ENCODE measurements at regions not wholly inside any gene's neighbourhood (a gene's known extent, or its start where the extent isn't known, plus 50 kb on each side); places are given as distances from the start of the nearest gene placed in this dataset.

DNA sequence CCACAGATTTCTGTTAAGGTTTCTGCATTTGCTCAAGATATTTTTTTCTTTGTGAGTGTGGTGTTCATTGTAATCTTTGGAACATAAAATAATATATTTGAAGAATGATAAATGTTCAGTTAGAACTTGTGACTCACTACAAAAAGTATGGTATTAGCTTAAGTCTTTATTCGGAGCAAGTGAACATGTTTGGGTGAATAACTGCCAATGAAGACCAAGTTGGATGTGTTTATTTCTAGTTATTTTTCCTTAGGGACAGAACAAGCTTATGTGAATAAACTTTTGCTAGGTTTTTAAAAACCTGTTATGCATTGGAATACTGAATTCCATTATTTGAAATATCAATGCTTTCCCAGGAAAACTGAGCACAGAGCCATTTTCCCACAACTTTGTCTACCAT is 418.6 kb downstream of the SLCO4C1 start:
- no peaks in the 10 kb centered on the region for H3K9me3 ChIP-seq (ENCODE audit: control insufficient read depth, low read depth, low read length)
- no peak for DNase-seq
- H3K27me3 ChIP-seq (ENCODE audit: control insufficient read depth, insufficient read depth, low read length): no peaks in the 10 kb centered on the region
- no peaks in the 10 kb centered on the region for H3K4me1 ChIP-seq (ENCODE audit: control insufficient read depth, insufficient read depth, low read length)
- H3K27ac ChIP-seq (ENCODE audit: low read length): no peak overlapping the region
- H3K4me3 ChIP-seq (ENCODE audit: low read length): no peak overlapping the region
- no peaks in the 10 kb centered on the region for H3K36me3 ChIP-seq (ENCODE audit: control insufficient read depth, insufficient read depth, low read length)
- 91% methylated on average over 1 of the region's 1 CpG for WGBS (ENCODE audit: insufficient coverage, low lambda C conversion rate)

GRCh38 chr5:101866473-101866872 is 429.6 kb downstream of the SLCO4C1 start:
- H3K27me3 ChIP-seq (ENCODE audit: control insufficient read depth, insufficient read depth, low read length): no peaks in the 10 kb centered on the region
- H3K36me3 ChIP-seq (ENCODE audit: control insufficient read depth, insufficient read depth, low read length): no peaks in the 10 kb centered on the region
- no peak overlapping the region for H3K27ac ChIP-seq (ENCODE audit: low read length)
- whole genome bisulfite sequencing (ENCODE audit: insufficient coverage, low lambda C conversion rate): 80% methylated on average over 1 of the region's 1 CpG
- H3K9me3 ChIP-seq (ENCODE audit: control insufficient read depth, low read depth, low read length): no peaks in the 10 kb centered on the region
- no peaks in the 10 kb centered on the region for H3K4me1 ChIP-seq (ENCODE audit: control insufficient read depth, insufficient read depth, low read length)
- H3K4me3 ChIP-seq (ENCODE audit: low read length): no peak overlapping the region
- DNase-seq: no peak

DNA sequence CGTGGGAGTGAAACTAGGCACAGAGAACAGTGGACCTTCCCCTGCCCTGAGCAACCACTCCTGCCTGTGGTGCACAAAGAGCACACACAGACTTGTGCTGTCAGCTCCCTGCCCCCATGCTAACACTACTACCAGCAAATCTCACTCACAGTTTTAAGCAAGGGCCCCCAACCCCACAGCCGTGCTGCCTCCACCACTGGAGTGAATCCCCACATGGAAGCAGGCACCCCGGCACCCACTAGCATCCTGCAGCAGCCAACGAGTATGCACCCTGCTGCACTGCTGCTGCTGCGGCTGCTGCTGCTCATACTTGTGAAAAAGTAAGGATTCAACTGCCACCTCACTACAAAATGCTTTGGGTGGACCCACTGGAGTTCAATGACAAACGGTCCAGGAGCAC is 435.5 kb downstream of the SLCO4C1 start:
- H3K36me3 ChIP-seq (ENCODE audit: control insufficient read depth, insufficient read depth, low read length): no peaks in the 10 kb centered on the region
- H3K9me3 ChIP-seq (ENCODE audit: control insufficient read depth, low read depth, low read length): no peaks in the 10 kb centered on the region
- H3K4me1 ChIP-seq (ENCODE audit: control insufficient read depth, insufficient read depth, low read length): no peaks in the 10 kb centered on the region
- no CpG with 5 or more reads among the region's 6 CpGs for WGBS (ENCODE audit: insufficient coverage, low lambda C conversion rate)
- DNase-seq: no peak
- no peak overlapping the region for H3K27ac ChIP-seq (ENCODE audit: low read length)
- no peaks in the 10 kb centered on the region for H3K27me3 ChIP-seq (ENCODE audit: control insufficient read depth, insufficient read depth, low read length)
- H3K4me3 ChIP-seq (ENCODE audit: low read length): no peak overlapping the region

DNA sequence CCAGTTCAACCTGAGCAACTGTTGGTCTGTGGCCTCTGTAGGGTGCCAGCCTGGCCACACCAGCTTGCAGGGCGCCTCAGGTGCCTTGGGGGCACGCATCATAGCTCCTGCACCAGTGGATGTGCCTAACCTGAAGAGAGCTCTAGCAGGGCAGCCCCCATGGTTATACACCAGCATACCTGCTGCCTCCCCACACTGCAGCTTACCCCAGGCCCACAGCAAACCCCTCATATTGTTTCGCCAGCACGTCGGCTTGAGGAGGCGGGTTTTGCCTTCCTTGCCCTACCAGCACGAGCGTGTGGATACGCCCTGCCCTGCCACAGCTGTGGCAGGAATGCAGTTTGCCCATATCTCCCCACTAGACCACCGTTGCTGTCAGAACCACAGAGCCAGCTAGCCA is 435.9 kb downstream of the SLCO4C1 start:
- no peaks in the 10 kb centered on the region for H3K27me3 ChIP-seq (ENCODE audit: control insufficient read depth, insufficient read depth, low read length)
- no peak for DNase-seq
- WGBS (ENCODE audit: insufficient coverage, low lambda C conversion rate): 95% methylated on average over 4 of the region's 10 CpGs
- no peak overlapping the region for H3K27ac ChIP-seq (ENCODE audit: low read length)
- H3K4me1 ChIP-seq (ENCODE audit: control insufficient read depth, insufficient read depth, low read length): no peaks in the 10 kb centered on the region
- H3K9me3 ChIP-seq (ENCODE audit: control insufficient read depth, low read depth, low read length): no peaks in the 10 kb centered on the region
- H3K4me3 ChIP-seq (ENCODE audit: low read length): no peak overlapping the region
- no peaks in the 10 kb centered on the region for H3K36me3 ChIP-seq (ENCODE audit: control insufficient read depth, insufficient read depth, low read length)

DNA sequence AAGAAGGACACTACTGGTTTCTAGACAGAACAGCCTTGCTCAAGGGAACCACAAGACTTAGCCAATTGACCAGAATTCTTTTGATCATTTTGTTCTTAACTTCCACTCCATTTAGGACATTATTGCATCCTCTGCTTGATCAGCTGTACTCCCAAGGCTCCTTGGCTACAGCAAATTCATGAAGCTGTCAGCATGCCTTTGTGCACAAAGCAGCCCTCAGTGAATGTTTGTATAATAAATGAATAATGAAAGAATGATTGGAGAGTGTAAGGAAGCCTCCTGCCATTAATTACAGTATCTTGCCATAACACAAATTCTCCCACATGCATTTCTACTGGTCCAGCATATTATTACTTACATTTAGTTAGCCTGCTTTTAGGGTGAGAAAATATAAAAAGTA is 449.6 kb downstream of the SLCO4C1 start:
- Histone ChIP-seq H3K27ac (ENCODE audit: low read length) (no peak overlapping the region), H3K27me3 (ENCODE audit: control insufficient read depth, insufficient read depth, low read length) (no peaks in the 10 kb centered on the region), H3K4me1 (ENCODE audit: control insufficient read depth, insufficient read depth, low read length) (no peaks in the 10 kb centered on the region), H3K4me3 (ENCODE audit: low read length) (no peak overlapping the region), H3K9me3 (ENCODE audit: control insufficient read depth, low read depth, low read length) (no peaks in the 10 kb centered on the region), H3K36me3 (ENCODE audit: control insufficient read depth, insufficient read depth, low read length) (no peaks in the 10 kb centered on the region)
- DNase-seq: no peak

- Histone ChIP-seq H3K27me3 (ENCODE audit: control insufficient read depth, insufficient read depth, low read length) (no peaks in the 10 kb centered on the region), H3K4me3 (ENCODE audit: low read length) (no peak overlapping the region)
- WGBS (ENCODE audit: insufficient coverage, low lambda C conversion rate): 67% methylated on average over 1 of the region's 1 CpG
Observed at GRCh38 chr5:101843055-101843454, 453.0 kb downstream of the SLCO4C1 start.

GRCh38 chr5:101838435-101838834 is 457.6 kb downstream of the SLCO4C1 start:
- H3K27me3 ChIP-seq (ENCODE audit: control insufficient read depth, insufficient read depth, low read length): no peaks in the 10 kb centered on the region
- H3K27ac ChIP-seq (ENCODE audit: low read length): no peak overlapping the region
- H3K36me3 ChIP-seq (ENCODE audit: control insufficient read depth, insufficient read depth, low read length): no peaks in the 10 kb centered on the region
- peak in 1 of 2 donors; percentile 15 for DNase-seq
- no peaks in the 10 kb centered on the region for H3K4me1 ChIP-seq (ENCODE audit: control insufficient read depth, insufficient read depth, low read length)
- no peak overlapping the region for H3K4me3 ChIP-seq (ENCODE audit: low read length)
- H3K9me3 ChIP-seq (ENCODE audit: control insufficient read depth, low read depth, low read length): no peaks in the 10 kb centered on the region
- WGBS (ENCODE audit: insufficient coverage, low lambda C conversion rate): 55% methylated on average over 3 of the region's 5 CpGs

More at GRCh38 chr5:101843055-101843454, 453.0 kb downstream of the SLCO4C1 start:
- Histone ChIP-seq H3K9me3 (ENCODE audit: control insufficient read depth, low read depth, low read length) (no peaks in the 10 kb centered on the region), H3K27ac (ENCODE audit: low read length) (no peak overlapping the region), H3K36me3 (ENCODE audit: control insufficient read depth, insufficient read depth, low read length) (no peaks in the 10 kb centered on the region), H3K4me1 (ENCODE audit: control insufficient read depth, insufficient read depth, low read length) (no peaks in the 10 kb centered on the region)
- no peak for DNase-seq

- Histone ChIP-seq H3K4me1 (ENCODE audit: control insufficient read depth, insufficient read depth, low read length) (no peaks in the 10 kb centered on the region), H3K9me3 (ENCODE audit: control insufficient read depth, low read depth, low read length) (no peaks in the 10 kb centered on the region), H3K27ac (ENCODE audit: low read length) (no peak overlapping the region), H3K36me3 (ENCODE audit: control insufficient read depth, insufficient read depth, low read length) (no peaks in the 10 kb centered on the region), H3K4me3 (ENCODE audit: low read length) (no peak overlapping the region), H3K27me3 (ENCODE audit: control insufficient read depth, insufficient read depth, low read length) (no peaks in the 10 kb centered on the region)
- no peak for DNase-seq
- 88% methylated on average over 3 of the region's 4 CpGs for WGBS (ENCODE audit: insufficient coverage, low lambda C conversion rate)
Observed at GRCh38 chr5:101829255-101829654, 466.8 kb downstream of the SLCO4C1 start.

GRCh38 chr5:101811466-101811865 is 484.6 kb downstream of the SLCO4C1 start:
- H3K4me3 ChIP-seq (ENCODE audit: low read length): no peak overlapping the region
- no peaks in the 10 kb centered on the region for H3K27me3 ChIP-seq (ENCODE audit: control insufficient read depth, insufficient read depth, low read length)
- no peaks in the 10 kb centered on the region for H3K36me3 ChIP-seq (ENCODE audit: control insufficient read depth, insufficient read depth, low read length)
- DNase-seq: no peak
- no peaks in the 10 kb centered on the region for H3K9me3 ChIP-seq (ENCODE audit: control insufficient read depth, low read depth, low read length)
- H3K4me1 ChIP-seq (ENCODE audit: control insufficient read depth, insufficient read depth, low read length): no peaks in the 10 kb centered on the region
- no peak overlapping the region for H3K27ac ChIP-seq (ENCODE audit: low read length)

- WGBS (ENCODE audit: insufficient coverage, low lambda C conversion rate): no CpG with 5 or more reads among the region's 2 CpGs
- H3K36me3 ChIP-seq (ENCODE audit: control insufficient read depth, insufficient read depth, low read length): no peaks in the 10 kb centered on the region
- DNase-seq: no peak
- no peaks in the 10 kb centered on the region for H3K4me1 ChIP-seq (ENCODE audit: control insufficient read depth, insufficient read depth, low read length)
- H3K9me3 ChIP-seq (ENCODE audit: control insufficient read depth, low read depth, low read length): no peaks in the 10 kb centered on the region
- no peak overlapping the region for H3K27ac ChIP-seq (ENCODE audit: low read length)
- H3K27me3 ChIP-seq (ENCODE audit: control insufficient read depth, insufficient read depth, low read length): no peaks in the 10 kb centered on the region
- no peak overlapping the region for H3K4me3 ChIP-seq (ENCODE audit: low read length)
Observed at GRCh38 chr5:101806410-101806809, 489.7 kb downstream of the SLCO4C1 start.

GRCh38 chr5:101796427-101796826 is 499.7 kb downstream of the SLCO4C1 start:
- Histone ChIP-seq H3K4me3 (ENCODE audit: low read length) (no peak overlapping the region), H3K36me3 (ENCODE audit: control insufficient read depth, insufficient read depth, low read length) (no peaks in the 10 kb centered on the region), H3K9me3 (ENCODE audit: control insufficient read depth, low read depth, low read length) (no peaks in the 10 kb centered on the region), H3K4me1 (ENCODE audit: control insufficient read depth, insufficient read depth, low read length) (no peaks in the 10 kb centered on the region), H3K27me3 (ENCODE audit: control insufficient read depth, insufficient read depth, low read length) (no peaks in the 10 kb centered on the region), H3K27ac (ENCODE audit: low read length) (no peak overlapping the region)
- no peak for DNase-seq
